ENCODE measurements at regions not wholly inside any gene's neighbourhood (a gene's known extent, or its start where the extent isn't known, plus 50 kb on each side); places are given as distances from the start of the nearest gene placed in this dataset.

GRCh38 chr2:7225848-7226247 is 308.6 kb downstream of the RNF144A start:
- no peak for DNase-seq

DNA sequence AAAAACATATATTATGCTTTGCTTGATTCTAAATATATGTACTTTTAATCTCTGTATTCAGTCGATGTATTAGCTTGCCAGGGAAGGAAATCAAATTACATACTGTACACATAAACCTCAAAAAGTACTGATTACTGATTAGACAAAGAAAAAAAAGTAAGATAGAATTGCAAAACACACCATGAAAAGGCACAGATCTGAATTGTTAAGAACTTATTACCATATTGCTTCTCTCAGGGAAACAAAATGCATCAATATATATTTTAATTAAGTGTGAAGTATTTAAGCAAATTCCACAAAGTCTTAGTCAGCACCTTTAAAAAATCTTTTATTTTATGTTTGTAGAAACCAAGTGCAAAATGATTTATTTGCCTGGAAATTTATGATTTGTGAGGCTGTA is 309.3 kb downstream of the RNF144A start:
- no peak for DNase-seq

GRCh38 chr2:7233126-7233525 is 315.9 kb downstream of the RNF144A start:
- no peak for DNase-seq

DNA sequence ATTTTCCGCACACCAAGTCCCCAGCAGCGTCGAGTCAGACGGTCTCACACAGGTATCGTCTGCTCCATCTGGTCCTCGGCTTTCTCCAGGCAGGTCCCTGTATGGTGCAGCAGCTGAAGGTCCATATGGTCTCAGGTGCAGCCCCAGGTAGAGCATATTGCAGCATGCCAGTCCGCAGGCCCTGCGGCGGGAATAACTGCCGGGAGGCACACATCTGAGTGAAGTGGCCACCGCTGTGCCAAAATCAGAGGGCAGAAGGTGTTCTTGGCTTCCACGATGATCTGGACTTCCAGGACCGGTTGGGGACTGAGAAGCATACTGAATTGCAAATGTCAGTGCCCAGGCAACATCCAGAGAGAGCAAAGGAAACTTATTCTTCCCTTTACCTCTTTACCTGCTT is 320.3 kb downstream of the RNF144A start:
- DNase-seq = no peak

GRCh38 chr2:7239078-7239477 is 321.9 kb downstream of the RNF144A start:
- no peak for DNase-seq

- DNase-seq = no peak
These were observed 324.0 kb downstream of the RNF144A start for GRCh38 chr2:7241041-7241745.

DNA sequence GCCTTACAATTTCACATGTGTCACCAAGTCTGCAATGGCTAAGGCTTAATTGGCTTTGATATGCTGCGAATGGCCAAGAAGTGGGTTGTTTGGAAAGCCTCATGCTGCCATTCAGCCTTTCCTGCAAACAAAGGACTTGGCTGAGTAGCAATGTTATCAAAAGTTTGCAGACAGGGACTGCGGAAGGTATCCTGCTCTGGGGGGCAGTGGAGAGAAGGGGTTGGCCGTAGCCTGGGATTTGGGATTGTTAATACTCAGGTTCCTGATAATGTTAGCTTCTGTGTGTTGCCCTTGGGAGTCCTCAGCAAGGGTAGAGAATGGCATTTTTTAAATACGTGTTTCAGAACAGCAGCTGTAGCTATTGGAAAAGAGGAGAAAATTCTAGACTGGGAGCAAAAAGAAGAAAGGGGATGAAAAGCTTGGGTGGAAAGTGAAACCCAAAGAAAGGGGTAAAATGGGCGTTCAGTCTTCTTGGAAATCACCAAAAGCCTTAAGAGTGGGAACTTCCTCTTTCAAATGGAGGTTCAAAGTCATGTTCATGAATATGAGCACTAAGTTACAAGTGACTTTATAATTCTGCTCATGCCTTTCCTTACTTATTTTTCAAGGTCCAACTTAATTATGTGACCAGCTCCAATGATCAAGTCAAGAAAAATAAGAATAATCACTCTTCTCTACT is 325.1 kb downstream of the RNF144A start:
- DNase-seq = no peak

- no peak for DNase-seq
These were observed 326.1 kb downstream of the RNF144A start for GRCh38 chr2:7243276-7243675.

- no peak for DNase-seq
These were observed 339.2 kb downstream of the RNF144A start for GRCh38 chr2:7256377-7256776.

GRCh38 chr2:7262727-7263126 is 345.5 kb downstream of the RNF144A start:
- DNase-seq = no peak

GRCh38 chr2:7264791-7265190 is 347.6 kb downstream of the RNF144A start:
- no peak for DNase-seq

DNA sequence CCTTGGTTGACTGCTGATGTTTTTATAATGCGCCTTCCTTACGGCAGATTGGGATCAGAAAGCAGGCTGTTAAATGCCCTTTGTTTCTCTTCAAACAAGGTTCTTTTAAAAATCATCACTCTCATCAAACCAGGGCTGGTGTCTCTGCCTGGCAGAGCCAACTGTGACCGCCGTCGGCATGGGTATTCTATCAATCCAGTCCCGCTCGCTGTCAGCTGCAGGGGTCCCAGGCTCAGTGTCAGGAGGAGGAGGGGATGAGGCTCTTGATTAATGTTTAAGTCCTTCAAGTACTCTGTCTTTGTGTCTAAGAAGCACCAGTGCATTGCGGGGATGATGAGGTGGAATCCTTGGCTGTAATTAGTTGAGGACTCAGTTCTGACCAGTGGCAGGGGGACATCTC is 348.1 kb downstream of the RNF144A start:
- no peak for DNase-seq

DNA sequence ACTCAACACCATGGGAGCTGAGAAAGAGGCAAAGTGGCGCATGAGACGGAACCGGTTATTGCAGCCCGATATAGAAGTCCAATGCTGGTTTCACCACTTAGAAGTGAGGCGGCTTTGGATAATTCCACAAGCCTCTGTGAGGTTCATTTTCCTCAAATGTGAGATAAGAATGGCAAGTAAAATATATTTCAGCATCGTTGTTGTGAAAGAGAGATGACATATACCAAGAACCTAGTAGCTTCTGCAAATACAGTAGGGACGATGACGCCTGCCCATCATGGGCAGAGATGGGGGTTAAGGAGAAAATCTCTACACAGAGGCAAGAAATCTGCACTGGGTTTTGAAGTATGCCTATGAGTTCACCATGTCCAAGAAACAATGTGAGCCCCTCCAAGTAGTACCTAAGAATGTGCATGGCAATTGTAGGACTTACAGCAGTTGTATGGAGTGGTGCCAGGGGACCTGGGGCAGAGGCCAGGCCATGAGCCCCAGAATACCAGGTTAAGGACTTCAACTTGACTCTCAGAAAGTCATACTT is 352.0 kb downstream of the RNF144A start:
- no peak for DNase-seq

DNA sequence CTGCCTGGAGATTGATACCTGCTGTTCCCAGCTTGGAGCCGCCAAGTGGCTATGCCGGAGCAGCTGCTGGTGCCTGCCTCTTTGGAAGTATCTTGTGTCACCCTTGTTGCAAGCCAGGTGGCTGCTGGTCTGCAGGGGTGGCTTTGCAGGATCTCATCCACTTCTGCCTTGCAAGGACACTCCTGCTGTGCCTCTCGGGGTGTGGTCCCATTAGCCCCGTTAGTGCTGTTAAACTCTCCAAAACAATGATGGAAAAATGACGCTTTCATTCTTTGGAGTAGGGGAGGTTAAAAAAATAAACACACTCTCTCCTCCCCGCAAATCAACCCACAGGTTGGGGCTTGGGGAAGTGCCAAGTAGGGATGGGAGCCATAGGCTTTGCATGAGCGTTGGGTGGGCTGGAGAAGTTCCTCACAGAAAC is 352.8 kb downstream of the RNF144A start:
- no peak for DNase-seq

GRCh38 chr2:7272210-7272609 is 355.0 kb downstream of the RNF144A start:
- DNase-seq = no peak

GRCh38 chr2:7278984-7279383 is 361.8 kb downstream of the RNF144A start:
- DNase-seq = no peak

DNA sequence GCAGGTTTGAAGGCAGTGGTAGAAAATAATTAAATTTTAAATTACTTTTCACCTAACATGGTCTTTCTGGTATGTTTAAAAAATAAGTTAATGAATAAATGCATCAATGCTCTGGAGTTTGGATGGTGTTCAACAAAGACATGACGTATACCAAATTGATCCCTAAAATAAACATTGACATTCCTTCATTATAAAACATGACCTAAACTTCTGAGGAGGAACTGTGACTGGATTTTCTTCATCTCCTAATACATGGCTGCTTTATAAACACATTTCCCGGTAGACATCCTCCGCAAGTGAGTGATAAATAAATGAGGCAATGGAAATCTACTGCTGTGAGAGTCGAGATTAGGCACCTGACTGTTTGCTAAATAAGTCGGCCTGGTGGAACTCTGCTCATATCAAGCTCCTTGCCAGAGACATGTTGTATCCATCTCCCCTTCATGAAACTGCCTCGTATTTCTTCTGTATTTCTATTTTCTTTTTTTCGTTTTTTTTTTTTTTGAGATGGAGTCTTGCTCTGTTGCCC is 362.3 kb downstream of the RNF144A start:
- no peak for DNase-seq

DNA sequence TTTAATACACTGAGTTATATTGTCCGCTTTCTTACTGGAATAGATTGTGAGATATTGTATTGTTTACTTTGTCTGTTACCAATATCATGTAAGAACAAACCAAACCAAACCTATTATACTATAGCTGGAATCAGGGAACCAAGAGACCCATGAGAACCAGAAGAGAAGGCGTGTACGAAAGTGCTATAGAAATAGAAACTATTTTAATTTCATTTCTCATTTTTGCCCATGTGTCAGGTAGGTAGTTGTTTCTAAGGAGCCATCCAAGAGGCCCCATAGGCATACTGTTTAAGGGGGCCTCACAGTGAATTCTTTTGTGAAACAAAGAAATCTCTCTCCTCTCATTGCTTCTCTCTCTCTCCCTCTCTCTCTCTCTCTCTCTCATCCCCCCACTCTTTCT is 363.6 kb downstream of the RNF144A start:
- DNase-seq = no peak

DNA sequence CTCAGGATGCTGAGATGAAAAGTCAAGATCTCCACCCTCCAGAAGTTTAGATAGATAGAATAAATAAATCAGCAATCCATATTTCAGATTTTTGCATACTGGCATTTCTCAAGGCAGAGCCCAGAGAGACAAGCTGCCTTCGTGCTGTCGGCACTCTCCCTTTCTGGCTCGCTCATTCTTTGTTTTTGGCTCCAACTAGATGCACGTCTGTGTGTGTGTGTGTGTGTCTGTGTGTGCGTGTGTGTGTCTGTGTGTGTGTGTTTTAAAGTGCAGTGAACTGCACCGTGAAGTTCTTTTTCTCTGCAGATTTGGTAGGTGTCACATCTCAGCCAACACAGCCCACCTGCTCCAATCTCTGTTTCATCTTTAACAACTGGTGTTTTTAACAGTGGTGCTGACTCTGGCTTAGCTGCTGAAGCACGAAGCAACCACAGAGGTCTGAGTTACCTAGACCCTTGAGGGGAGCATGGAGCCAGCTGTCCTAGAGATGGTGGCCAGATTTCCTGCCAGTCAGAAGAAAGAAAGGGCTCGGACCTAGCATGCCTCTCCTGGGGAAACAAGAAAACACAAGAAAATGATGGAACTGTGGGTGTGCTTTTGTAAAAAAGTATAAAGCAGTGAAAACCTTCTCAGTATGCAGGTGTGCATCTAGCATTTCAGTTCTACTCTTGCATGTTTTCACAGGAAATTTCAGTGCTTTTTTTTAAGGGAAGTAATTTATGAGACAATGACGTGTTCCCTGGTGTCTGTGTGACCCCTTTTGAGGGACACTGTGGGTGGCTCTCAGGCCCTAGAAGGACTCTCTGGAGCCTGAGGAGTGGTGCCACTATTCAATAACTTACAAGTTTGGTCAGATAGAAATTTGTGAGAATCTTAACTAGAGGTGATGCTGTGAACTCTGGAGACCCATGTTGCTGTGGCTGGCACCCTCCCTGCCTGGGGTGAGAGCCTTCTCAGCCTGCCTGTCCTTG is 364.3 kb downstream of the RNF144A start:
- no peak for DNase-seq

DNA sequence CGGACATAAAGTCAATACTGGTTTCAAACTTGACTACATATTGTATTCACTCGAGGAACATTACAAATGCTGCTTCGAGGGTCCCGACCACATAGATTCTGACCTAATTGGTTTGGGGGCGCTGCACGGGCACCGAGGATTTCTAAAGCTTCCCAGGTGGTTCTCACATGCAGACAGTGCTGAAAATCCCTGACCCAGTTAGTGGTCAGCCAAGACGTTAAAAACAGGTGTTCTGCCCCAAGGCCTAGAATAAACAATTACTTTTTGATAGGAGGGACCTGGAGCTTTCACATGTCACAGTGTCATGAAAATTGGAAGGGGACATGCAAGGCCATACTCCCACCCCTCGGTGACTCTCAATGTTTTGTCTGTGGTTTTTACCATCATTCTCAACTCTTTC is 368.9 kb downstream of the RNF144A start:
- no peak for DNase-seq

- DNase-seq = no peak
These were observed 371.3 kb downstream of the RNF144A start for GRCh38 chr2:7288484-7288883.

- no peak for DNase-seq
These were observed 372.5 kb downstream of the RNF144A start for GRCh38 chr2:7289697-7290096.

- no peak for DNase-seq
These were observed 375.0 kb downstream of the RNF144A start for GRCh38 chr2:7292154-7292691.
